ENCODE measurements at regions not wholly inside any gene's neighbourhood (a gene's known extent, or its start where the extent isn't known, plus 50 kb on each side); places are given as distances from the start of the nearest gene placed in this dataset.

- DNase-seq (ENCODE audit: low spot score), result no peak
These were observed 501.7 kb upstream of the TENM3 start for GRCh38 chr4:181741513-181741912.

DNA sequence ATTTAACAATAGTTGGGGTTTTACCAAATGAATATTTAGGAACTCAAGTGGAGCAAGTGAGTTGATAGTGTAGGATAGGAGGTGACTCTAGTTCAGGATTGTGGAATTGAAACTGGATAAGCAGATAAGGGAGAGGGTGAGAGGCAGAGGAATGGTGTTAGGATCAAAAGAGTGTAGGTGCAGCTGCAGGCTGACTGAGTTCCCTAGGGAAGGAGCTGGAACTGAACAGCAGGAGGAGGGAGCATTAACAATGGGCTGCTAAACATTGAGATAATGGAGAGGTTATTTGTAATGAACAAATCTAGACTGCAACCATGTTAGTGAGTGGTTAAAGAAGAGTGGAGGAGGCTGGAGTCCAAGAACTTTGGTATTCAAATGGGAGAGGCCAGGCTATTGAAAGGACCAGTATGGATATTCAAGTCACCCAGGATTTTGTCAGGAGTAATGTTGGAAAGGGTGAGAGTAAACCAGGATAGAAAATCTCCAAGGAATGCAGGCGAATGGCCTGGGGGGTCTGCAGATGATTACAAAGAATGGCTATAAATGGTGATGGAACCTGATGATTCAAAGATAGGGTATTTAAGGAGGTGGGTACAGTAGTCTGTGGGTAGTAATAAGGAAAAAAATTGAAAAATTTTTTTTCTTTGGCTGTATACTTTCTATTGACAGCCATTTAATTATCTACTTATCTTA is 497.1 kb upstream of the TENM3 start:
- DNase-seq (ENCODE audit: low spot score), result no peak

DNA sequence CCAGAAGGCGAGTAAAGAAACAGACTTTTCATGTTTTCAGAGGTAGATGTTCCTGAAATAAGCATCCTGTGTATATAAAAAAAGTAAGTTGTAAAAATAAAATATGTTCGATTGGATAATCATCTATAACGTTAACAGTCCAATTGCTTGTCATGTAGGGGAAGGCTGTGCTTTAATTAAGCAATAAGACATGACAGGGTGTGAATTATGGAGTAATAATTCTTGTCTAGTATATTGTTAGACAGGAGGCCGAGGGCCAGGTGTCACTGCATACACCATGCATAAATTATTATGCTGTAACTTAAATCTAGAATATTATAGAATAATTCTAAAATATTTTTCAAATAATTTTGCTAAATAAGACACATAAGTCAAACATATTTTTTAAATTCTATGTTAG is 494.6 kb upstream of the TENM3 start:
- no peak for DNase-seq (ENCODE audit: low spot score)

DNA sequence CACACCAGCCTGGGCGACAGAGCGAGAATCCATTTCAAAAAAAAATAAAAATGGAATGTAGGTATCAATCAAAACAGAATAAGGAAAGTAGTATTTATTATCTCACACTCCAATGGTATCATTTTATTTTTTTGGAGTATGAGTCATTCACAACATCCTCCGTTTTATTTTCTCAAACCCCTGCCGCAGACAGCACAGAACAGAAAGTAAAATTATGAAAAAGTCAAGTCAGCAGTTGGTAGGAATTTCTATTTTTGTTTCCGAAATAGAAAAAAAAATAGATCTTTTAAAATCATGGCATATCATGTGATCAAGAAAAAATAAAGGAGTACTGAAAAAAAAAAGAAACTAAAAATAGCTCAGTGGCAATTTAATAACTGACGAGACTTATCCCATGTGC is 490.7 kb upstream of the TENM3 start:
- DNase-seq (ENCODE audit: low spot score), result no peak

DNA sequence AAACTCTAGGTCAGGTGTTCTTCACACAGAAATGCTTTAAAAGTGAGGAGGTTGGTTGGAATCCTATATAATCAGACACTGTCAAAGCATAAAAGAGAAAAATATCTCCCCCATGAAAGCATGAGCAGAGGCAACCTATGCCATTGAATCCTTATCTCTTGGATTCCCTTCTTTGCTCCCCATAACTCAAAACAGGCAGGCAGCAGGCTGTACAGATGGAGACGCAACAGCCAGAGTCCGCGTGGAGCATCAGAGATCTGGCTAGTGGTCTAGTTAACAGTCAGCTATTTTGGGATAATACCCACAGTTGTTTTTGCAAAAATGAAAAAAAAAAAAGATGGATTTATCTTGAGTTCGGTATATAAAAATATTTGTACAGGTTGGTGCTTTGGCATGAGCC is 490.0 kb upstream of the TENM3 start:
- DNase-seq (ENCODE audit: low spot score), result no peak

GRCh38 chr4:181755846-181756245 is 487.4 kb upstream of the TENM3 start:
- no peak for DNase-seq (ENCODE audit: low spot score)

DNA sequence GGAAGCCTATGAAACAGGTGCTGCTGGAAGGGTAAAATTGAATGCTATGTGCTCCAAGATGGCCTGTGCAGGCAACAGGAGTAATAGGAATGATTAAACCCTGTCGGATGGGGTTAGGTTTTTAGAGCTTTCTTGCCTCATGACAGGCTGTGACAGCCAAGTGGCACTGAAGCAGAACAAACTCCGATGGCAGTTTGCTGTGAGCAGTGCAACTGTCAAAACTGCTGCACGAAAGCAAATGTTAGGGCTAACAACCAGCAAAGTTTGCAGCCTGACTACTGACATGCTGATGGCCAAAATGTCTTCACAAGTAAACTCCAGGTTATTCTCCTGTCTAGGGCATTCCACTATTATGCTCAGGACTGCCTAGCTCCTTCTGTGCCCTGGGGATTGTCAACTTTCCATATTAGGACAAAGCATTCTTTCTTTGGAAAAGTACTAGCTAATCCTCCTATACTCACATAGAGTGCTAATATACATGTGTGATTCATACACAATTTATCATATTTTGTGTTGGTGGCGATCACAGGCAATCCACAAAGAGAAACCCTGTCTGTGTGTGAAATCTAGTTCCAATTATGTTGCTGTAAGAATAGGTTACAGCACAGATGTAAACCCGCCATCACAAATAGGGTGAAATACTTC is 486.6 kb upstream of the TENM3 start:
- no peak for DNase-seq (ENCODE audit: low spot score)

DNA sequence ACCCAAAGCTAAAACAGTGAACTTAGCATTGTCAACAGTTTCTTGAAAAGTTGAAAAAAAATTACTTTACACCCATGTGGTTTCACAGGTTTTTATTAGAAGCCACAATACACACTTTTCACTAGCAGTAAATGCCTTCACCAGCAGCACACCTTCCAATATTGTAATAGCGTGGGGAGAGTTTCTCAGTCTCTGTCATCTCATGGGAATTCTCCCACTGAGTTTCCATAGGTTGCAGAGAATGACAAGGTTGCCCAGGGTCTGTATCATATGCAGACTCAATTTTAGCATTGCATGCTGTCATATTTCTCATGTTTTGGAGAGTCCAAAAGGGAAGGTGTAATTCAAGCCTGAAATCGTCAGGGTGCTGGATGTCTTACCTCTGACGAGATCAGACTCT is 486.1 kb upstream of the TENM3 start:
- no peak for DNase-seq (ENCODE audit: low spot score)

DNA sequence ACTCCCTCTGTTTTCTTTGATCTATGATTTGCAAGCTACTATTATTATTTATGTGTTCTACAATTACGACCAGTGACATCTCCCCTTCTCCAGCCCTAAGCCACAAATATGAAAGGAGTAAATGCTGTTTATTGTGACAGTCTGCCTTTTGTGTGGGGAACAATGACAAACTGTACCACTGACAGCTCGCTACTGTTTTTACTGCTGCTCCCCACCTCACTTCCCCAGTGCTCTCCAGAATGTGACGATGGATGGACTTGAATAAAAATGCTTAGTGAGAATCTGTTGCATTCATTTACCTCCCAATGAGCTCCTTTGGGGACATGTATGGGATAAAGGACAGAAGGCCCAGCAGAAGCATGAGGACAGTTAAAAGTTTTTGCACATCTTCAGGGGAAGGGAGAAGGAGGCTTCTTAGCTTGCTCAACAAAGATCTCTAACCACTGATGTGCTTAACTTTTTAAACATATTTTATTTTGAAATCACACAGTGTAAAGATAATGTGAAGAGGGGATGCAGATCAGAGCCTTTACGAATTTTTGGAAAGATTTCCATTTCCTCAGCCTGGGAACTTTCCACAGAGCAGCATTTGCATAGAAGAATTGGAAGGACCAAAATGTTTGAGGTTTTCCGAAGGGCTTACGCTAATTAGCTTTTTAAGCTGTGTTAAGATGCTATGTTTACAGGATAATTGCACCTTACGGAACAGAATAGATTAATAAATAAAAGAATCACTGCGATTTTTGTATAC is 485.1 kb upstream of the TENM3 start:
- DNase-seq (ENCODE audit: low spot score), result no peak

- no peak for DNase-seq (ENCODE audit: low spot score)
These were observed 482.6 kb upstream of the TENM3 start for GRCh38 chr4:181760560-181760959.

GRCh38 chr4:181761156-181761555 is 482.0 kb upstream of the TENM3 start:
- peak; percentile 55 for DNase-seq (ENCODE audit: low spot score)

DNA sequence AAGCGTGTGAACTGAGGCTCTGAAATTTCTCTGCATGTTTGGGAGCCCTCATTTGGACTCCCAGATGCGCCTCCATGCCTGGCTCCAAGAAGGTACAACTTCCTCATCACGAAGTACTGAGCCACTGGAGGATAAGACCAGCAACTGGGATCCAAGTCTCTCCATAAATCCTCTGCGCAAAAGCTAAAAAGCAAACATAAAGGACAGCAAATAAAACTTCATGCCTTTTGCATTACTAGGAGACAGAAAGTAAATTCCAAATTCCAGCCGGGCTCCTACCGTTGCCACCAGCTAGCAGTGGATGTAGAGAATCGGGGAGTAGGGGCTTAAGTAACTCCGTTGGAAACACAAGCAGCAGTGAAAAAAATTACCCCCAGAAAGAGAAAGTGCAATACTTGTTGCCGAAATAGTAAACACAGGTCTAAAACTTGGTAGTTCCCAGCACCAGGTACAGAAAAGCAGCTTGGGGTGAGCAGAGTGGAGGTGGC is 477.1 kb upstream of the TENM3 start:
- DNase-seq (ENCODE audit: low spot score), result no peak

DNA sequence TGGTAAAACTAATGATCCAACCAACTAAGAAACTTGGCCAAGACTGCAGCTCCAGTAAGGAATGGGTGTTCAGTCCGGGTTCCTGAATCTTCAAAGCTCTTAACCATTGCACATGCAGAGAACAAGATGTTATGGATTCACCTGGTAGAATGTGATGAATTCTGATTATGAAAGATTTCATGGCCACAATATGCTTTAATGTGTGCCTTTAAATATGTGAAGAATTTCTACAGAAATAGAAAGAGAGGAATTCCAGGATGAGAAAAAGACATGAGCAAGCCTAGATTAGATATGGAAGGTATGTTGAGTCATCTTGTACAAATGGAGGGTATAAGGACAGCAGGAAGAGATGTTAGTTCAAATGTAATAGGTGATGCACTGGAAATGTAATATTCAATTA is 472.2 kb upstream of the TENM3 start:
- DNase-seq (ENCODE audit: low spot score), result no peak

DNA sequence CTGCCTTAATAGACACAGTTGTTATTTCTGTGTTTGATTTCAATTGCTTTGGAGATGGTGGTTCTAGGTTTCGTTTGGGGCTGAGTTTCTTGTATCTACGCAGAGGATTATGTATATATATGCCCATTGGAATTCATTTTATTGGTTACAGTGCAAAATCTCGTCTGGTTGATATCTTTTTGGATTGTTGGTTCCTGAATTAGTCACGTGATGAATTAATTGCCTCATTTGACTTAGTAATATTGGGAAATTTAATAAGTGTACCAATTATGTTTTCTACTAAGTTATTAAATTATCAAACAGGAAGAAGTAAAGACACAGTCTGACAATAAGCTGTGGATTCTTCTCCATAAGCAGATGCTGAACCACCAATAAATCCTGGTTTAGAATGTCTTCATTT is 467.9 kb upstream of the TENM3 start:
- DNase-seq (ENCODE audit: low spot score), result no peak

GRCh38 chr4:181776264-181777054 is 466.7 kb upstream of the TENM3 start:
- DNase-seq (ENCODE audit: low spot score), result no peak

GRCh38 chr4:181777518-181777917 is 465.7 kb upstream of the TENM3 start:
- DNase-seq (ENCODE audit: low spot score), result no peak

- no peak for DNase-seq (ENCODE audit: low spot score)
These were observed 458.3 kb upstream of the TENM3 start for GRCh38 chr4:181784881-181785280.

GRCh38 chr4:181792641-181793040 is 450.6 kb upstream of the TENM3 start:
- no peak for DNase-seq (ENCODE audit: low spot score)

- no peak for DNase-seq (ENCODE audit: low spot score)
These were observed 450.1 kb upstream of the TENM3 start for GRCh38 chr4:181793096-181793495.

DNA sequence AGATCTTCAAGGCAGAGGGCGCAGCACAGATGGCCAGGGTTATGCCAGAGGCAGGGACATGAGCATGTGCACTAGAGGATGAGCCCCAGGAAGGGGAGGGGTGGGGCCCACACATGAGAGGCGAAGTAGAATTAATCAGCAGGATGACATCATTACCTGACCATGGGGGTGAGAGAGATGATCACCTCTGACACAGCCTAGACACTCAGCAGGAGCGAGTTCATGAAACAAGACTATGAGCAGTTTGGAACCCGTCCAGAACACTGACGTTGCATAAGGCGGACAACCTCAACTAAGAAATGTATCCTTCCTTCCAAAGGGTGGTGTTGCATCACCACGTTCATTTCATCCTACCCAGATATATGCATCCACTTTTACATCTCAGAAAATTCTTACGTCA is 446.7 kb upstream of the TENM3 start:
- peak; percentile 11 for DNase-seq (ENCODE audit: low spot score)

- no peak for DNase-seq (ENCODE audit: low spot score)
These were observed 444.7 kb upstream of the TENM3 start for GRCh38 chr4:181798536-181798935.

DNA sequence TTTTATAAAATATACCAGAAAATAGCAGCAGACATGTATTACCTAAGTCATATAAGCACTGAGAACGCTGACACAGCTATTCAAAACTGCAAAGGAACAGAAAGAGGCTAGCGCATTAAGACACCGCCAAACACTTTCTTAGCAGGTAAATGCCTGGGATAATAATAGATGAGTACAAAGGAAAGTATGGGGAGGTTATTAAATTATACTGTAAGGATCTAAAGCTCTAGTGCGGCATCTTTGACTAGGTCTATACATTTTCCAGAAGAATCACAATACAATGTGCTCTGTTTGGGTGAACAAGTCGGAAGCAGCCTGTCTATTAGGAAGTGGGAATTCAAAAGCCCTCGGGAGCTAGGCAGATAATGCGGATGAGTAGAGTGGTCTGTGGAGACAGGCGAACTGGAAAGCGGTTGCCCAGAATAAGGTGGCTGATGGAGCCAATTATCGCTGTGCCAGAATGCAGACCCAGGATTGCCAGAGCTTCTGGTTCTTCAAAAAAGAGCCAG is 443.6 kb upstream of the TENM3 start:
- no peak for DNase-seq (ENCODE audit: low spot score)
